Loucy (cell line): ENCODE measurements at regions not wholly inside any gene's neighbourhood (a gene's known extent, or its start where the extent isn't known, plus 50 kb on each side); places are given as distances from the start of the nearest gene placed in this dataset.

ENCODE experiments used
- EZH2phosphoT487 ChIP-seq: fragments of 200-600 bp; IDR thresholded peaks from 2 replicates; pipeline ENCODE4 v1.6.1; 2018; ENCODE audit warnings: antibody characterized with exemption, mild to moderate bottlenecking, moderate library complexity, borderline replicate concordance
- TF ChIP-seq, protein P1 (sequence below): fragments of 200-600 bp; sonication (generic); conservative IDR thresholded peaks from 2 replicates; pipeline ENCODE4 v1.5.1; 2014; ENCODE audit warnings: mild to moderate bottlenecking, antibody characterized with exemption, low read length

GRCh38 chr5:173672891-173673290, 56.4 kb upstream of the BOD1 start:
- TF ChIP-seq, protein P1, sequence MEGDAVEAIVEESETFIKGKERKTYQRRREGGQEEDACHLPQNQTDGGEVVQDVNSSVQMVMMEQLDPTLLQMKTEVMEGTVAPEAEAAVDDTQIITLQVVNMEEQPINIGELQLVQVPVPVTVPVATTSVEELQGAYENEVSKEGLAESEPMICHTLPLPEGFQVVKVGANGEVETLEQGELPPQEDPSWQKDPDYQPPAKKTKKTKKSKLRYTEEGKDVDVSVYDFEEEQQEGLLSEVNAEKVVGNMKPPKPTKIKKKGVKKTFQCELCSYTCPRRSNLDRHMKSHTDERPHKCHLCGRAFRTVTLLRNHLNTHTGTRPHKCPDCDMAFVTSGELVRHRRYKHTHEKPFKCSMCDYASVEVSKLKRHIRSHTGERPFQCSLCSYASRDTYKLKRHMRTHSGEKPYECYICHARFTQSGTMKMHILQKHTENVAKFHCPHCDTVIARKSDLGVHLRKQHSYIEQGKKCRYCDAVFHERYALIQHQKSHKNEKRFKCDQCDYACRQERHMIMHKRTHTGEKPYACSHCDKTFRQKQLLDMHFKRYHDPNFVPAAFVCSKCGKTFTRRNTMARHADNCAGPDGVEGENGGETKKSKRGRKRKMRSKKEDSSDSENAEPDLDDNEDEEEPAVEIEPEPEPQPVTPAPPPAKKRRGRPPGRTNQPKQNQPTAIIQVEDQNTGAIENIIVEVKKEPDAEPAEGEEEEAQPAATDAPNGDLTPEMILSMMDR: no peak
- TF ChIP-seq EZH2phosphoT487: no peak
